ENCODE measurements at regions not wholly inside any gene's neighbourhood (a gene's known extent, or its start where the extent isn't known, plus 50 kb on each side); places are given as distances from the start of the nearest gene placed in this dataset.

DNA sequence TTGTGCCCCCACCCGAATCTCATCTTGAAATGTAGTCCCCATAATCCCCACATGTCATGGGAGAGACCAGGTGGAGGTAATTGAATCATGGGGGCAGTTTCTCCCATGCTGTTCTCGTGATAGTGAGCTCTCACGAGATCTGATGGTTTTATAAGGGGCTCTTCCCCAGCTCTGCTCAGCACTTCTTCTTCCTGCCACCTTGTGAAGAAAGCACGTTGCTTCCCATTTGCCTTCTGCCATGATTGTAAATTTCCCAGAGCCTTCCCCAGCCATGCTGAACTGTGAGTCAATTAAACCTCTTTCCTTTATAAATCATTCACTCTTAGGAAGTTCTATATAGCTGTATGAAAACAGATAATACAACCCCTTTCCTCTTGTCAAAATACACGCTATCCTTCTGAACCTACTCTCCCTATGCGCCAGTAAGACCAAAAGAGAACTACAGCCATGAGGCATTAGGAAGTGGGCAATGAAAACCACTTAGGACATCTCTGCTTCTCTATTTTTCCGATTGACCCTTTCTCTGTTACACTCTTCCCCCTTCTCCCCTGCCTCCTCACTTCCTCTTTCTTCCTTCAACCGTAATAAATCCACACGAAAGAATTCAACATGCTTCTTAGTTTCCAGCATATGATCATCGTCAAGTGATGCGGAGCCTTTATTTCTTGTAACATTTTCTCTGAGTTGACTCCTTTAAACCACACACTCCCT is 101.2 kb upstream of the WDR11 start:
- no peak overlapping the region for H3K4me3 Mint-ChIP-seq (ENCODE audit: unreplicated experiment)
- no peak for DNase-seq
- POLR2A ChIA-PET, result no interaction called here
- intact Hi-C loops (cut with micrococcal nuclease; ENCODE audit: unreplicated experiment), result no loop called here
- H3K9me3 Mint-ChIP-seq (ENCODE audit: unreplicated experiment), result no peaks in the 10 kb centered on the region
- Histone ChIP-seq H3K36me3 (ENCODE audit: control insufficient read depth, insufficient read depth, low read length) (no peaks in the 10 kb centered on the region), H3K4me1 (no peaks in the 10 kb centered on the region), H3K4me3 (ENCODE audit: low read depth, low read length) (no peak overlapping the region), H3K9me3 (no peaks in the 10 kb centered on the region), H3K27me3 (replicated peaks; ENCODE audit: control insufficient read depth, insufficient read depth, low read length) (no peaks in the 10 kb centered on the region; the same call in 1 of the 2 replicates)
- H3K27ac Mint-ChIP-seq (ENCODE audit: unreplicated experiment), result no peak overlapping the region
- TF ChIP-seq, protein P1, sequence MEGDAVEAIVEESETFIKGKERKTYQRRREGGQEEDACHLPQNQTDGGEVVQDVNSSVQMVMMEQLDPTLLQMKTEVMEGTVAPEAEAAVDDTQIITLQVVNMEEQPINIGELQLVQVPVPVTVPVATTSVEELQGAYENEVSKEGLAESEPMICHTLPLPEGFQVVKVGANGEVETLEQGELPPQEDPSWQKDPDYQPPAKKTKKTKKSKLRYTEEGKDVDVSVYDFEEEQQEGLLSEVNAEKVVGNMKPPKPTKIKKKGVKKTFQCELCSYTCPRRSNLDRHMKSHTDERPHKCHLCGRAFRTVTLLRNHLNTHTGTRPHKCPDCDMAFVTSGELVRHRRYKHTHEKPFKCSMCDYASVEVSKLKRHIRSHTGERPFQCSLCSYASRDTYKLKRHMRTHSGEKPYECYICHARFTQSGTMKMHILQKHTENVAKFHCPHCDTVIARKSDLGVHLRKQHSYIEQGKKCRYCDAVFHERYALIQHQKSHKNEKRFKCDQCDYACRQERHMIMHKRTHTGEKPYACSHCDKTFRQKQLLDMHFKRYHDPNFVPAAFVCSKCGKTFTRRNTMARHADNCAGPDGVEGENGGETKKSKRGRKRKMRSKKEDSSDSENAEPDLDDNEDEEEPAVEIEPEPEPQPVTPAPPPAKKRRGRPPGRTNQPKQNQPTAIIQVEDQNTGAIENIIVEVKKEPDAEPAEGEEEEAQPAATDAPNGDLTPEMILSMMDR (IDR thresholded peaks at IDR 0.05; ENCODE audit: insufficient read depth in 1 of 2, low read depth in 1 of 2, low read length in 1 of 2, severe bottlenecking in 1 of 2, unreplicated experiment in 1 of 2), result no peak
- peaks cover 35% of the 10 kb centered on the region for H3K27me3 Mint-ChIP-seq (ENCODE audit: insufficient read depth, unreplicated experiment)
- H3K36me3 Mint-ChIP-seq (ENCODE audit: insufficient read depth, unreplicated experiment), result no peaks in the 10 kb centered on the region
- CTCF ChIA-PET, result no interaction called here
- H3K4me1 Mint-ChIP-seq (ENCODE audit: low read depth, unreplicated experiment), result no peaks in the 10 kb centered on the region
- BruUV-seq (replicated peaks), result no TSS peak

DNA sequence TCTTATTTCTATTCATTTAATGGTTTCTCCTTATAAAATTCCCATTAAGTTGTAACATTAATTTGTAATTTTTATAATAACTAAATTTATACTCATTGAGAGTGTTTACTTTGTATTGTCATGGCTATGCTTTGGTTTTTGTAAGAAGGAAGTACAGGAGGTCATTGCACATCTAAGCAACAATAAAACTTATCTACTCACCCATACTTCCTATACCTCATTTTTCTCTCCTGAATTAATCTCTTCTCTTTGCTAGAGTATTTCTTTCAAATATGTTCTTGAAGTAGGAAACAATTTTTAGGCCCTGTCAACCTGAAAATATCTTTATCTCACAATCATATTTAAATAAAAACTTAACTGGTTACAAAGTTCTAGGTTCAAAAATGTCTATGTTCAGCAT is 95.4 kb upstream of the WDR11 start:
- H3K9me3 Mint-ChIP-seq (ENCODE audit: unreplicated experiment), result no peaks in the 10 kb centered on the region
- TF ChIP-seq, protein P1 (IDR thresholded peaks at IDR 0.05; ENCODE audit: insufficient read depth in 1 of 2, low read depth in 1 of 2, low read length in 1 of 2, severe bottlenecking in 1 of 2, unreplicated experiment in 1 of 2), result no peak
- no peaks in the 10 kb centered on the region for H3K4me1 Mint-ChIP-seq (ENCODE audit: low read depth, unreplicated experiment)
- no peak for DNase-seq
- Histone ChIP-seq H3K36me3 (ENCODE audit: control insufficient read depth, insufficient read depth, low read length) (no peaks in the 10 kb centered on the region), H3K9me3 (no peaks in the 10 kb centered on the region), H3K4me1 (no peaks in the 10 kb centered on the region), H3K27me3 (replicated peaks; ENCODE audit: control insufficient read depth, insufficient read depth, low read length) (no peaks in the 10 kb centered on the region), H3K4me3 (ENCODE audit: low read depth, low read length) (no peak overlapping the region)
- H3K27me3 Mint-ChIP-seq (ENCODE audit: insufficient read depth, unreplicated experiment), result peaks cover 35% of the 10 kb centered on the region
- no peaks in the 10 kb centered on the region for H3K36me3 Mint-ChIP-seq (ENCODE audit: insufficient read depth, unreplicated experiment)
- intact Hi-C loops (cut with micrococcal nuclease; ENCODE audit: unreplicated experiment), result no loop called here
- ChIA-PET CTCF (no interaction called here), POLR2A (no interaction called here)
- H3K27ac Mint-ChIP-seq (ENCODE audit: unreplicated experiment), result no peak overlapping the region
- H3K4me3 Mint-ChIP-seq (ENCODE audit: unreplicated experiment), result no peak overlapping the region
- BruUV-seq (replicated peaks), result no TSS peak

- TF ChIP-seq, protein P1 (IDR thresholded peaks at IDR 0.05; ENCODE audit: insufficient read depth in 1 of 2, low read depth in 1 of 2, low read length in 1 of 2, severe bottlenecking in 1 of 2, unreplicated experiment in 1 of 2), result no peak
- POLR2A ChIA-PET, result no interaction called here
- no TSS peak for BruUV-seq (replicated peaks)
- Mint-ChIP-seq H3K36me3 (ENCODE audit: insufficient read depth, unreplicated experiment) (no peaks in the 10 kb centered on the region), H3K4me3 (ENCODE audit: unreplicated experiment) (no peak overlapping the region), H3K27me3 (ENCODE audit: insufficient read depth, unreplicated experiment) (peaks cover 39% of the 10 kb centered on the region), H3K27ac (ENCODE audit: unreplicated experiment) (no peak overlapping the region), H3K4me1 (ENCODE audit: low read depth, unreplicated experiment) (no peaks in the 10 kb centered on the region), H3K9me3 (ENCODE audit: unreplicated experiment) (no peaks in the 10 kb centered on the region)
- Histone ChIP-seq H3K9me3 (no peaks in the 10 kb centered on the region), H3K4me3 (ENCODE audit: low read depth, low read length) (no peak overlapping the region), H3K4me1 (no peaks in the 10 kb centered on the region), H3K27me3 (replicated peaks; ENCODE audit: control insufficient read depth, insufficient read depth, low read length) (no peaks in the 10 kb centered on the region), H3K36me3 (ENCODE audit: control insufficient read depth, insufficient read depth, low read length) (no peaks in the 10 kb centered on the region)
- DNase-seq, result no peak
- intact Hi-C loops (cut with micrococcal nuclease; ENCODE audit: unreplicated experiment), result no loop called here
- CTCF ChIA-PET, result no interaction called here
Observed at GRCh38 chr10:120760253-120760652, 90.9 kb upstream of the WDR11 start.

Measured in Caco-2 (cell line).